GM10266 (cell line): ENCODE measurements at regions not wholly inside any gene's neighbourhood (a gene's known extent, or its start where the extent isn't known, plus 50 kb on each side); places are given as distances from the start of the nearest gene placed in this dataset.

Experiments used
- DNase-seq: peaks from one replicate; pipeline ENCODE4 v3.0.0; 2012; ENCODE audit errors: extremely low spot score
- TF ChIP-seq, protein P1 (sequence below): IDR thresholded peaks from 2 replicates; pipeline ENCODE4 v1.5.1; 2012; ENCODE audit warnings: mild to moderate bottlenecking, low read depth; ENCODE audit not compliant: control insufficient read depth, insufficient read depth; ENCODE audit errors: missing control alignments

DNA sequence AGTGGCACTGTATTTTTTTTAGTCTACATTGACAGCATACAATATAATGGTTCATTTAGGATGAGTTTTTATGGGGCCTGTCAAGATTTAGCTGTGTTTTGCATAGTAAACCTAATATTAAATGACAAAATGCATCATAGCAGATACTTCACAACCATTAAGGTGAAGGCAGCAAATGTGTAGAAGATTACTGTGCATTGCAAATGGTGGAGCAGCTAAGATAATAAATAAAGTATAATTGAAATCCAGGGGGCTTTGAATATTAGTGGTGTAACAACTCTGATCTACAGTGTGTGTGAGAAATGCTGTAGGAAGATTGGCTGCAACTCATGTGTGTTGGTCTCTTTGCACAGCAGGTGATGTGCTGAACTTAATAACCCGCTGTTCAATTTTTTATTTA lies 801.9 kb upstream of the CITED2 start:
- TF ChIP-seq, protein P1, sequence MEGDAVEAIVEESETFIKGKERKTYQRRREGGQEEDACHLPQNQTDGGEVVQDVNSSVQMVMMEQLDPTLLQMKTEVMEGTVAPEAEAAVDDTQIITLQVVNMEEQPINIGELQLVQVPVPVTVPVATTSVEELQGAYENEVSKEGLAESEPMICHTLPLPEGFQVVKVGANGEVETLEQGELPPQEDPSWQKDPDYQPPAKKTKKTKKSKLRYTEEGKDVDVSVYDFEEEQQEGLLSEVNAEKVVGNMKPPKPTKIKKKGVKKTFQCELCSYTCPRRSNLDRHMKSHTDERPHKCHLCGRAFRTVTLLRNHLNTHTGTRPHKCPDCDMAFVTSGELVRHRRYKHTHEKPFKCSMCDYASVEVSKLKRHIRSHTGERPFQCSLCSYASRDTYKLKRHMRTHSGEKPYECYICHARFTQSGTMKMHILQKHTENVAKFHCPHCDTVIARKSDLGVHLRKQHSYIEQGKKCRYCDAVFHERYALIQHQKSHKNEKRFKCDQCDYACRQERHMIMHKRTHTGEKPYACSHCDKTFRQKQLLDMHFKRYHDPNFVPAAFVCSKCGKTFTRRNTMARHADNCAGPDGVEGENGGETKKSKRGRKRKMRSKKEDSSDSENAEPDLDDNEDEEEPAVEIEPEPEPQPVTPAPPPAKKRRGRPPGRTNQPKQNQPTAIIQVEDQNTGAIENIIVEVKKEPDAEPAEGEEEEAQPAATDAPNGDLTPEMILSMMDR, result no peak
- DNase-seq, result no peak

DNA sequence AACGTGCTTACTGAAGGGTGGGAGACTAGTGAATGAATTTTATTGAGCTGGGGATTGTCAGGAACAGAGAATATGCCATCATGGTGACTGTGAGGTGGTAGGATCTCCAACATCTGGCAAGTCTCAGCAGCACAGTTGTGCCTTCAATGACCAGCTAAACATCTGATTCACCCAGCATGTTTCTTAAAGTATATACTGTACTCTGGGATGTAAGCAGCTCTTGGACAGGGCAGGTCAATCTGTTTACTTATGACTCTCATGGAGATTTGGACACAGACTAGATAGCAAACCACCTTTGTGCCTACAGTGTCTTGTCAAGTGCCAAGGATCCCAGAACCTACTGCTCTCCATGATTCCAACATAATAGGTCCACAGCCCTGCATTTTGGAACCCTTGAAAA lies 801.0 kb upstream of the CITED2 start:
- no peak for DNase-seq
- TF ChIP-seq, protein P1, result no peak

DNA sequence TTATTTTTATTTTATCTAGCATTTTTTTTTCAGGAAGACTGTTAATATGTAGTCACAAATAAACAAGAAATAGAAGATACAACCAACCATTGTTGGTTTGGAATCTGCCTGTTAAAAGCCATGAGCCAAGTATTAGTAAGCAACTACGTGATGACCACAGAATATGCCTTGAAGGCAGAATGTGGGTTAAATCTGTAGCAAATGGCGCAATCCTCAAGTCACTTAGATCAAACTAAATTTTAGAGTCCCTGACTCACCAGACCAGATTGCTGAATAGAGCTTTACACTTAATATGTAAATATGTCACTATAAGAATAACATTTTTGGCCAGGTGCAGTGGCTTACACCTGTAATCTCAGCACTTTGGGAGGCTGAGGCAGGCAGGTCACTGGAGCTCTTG lies 800.1 kb upstream of the CITED2 start:
- DNase-seq, result no peak
- TF ChIP-seq, protein P1, result no peak

DNA sequence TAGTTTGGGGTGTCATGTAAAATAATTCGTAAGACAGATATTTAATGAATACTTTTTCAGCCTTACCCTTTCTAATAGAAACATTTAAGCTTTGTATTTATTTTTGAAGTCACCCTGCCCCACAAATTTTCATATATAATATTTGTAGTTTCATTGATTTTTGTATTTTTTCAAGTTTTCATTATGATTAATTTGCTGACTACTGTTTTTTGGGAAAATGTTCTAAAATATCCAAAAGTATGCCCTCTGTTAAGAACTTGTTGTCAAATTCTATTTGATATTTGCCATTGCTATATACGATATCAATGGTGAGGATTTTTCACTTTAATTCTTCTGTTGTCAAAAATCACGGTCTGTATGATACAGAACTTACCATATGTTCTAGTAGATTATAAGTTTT lies 793.9 kb upstream of the CITED2 start:
- TF ChIP-seq, protein P1, result no peak
- no peak for DNase-seq

DNA sequence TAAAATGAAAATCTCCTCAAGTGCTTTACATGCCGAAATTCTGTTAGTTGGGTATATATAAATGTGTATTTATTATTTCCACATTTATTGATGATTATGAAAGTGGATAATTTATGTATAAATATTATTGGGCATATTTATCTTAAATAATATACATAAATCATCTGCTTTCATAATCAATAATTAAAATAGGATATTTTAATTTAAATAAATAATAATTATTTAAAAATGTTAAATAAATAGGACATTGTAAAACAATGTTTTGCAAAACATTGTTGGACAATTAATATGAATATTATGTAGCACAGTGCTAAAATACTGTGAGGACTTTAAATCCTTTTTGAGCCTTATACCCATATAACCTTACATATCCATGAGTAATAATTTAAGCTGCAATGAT lies 786.5 kb upstream of the CITED2 start:
- TF ChIP-seq, protein P1, result no peak
- DNase-seq, result no peak

DNA sequence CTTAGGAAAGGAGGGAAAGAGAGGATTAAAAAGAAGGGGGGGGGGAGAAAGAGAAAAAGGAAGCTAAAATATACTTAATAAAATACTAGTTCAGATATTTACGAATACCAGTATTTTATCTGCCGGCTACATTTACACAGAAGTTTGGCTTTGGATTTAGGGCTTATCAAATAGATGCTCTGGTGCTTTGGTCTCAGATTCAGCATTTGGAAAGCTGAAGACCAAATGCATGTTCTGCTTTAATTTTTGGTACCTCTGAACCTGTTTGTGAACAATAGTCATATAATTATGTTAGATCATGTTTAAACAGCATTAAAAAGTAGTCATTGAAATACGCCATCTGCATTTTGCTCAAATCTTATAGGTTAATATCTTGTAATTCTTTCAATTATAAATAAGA lies 786.0 kb upstream of the CITED2 start:
- DNase-seq, result no peak
- TF ChIP-seq, protein P1, result no peak

DNA sequence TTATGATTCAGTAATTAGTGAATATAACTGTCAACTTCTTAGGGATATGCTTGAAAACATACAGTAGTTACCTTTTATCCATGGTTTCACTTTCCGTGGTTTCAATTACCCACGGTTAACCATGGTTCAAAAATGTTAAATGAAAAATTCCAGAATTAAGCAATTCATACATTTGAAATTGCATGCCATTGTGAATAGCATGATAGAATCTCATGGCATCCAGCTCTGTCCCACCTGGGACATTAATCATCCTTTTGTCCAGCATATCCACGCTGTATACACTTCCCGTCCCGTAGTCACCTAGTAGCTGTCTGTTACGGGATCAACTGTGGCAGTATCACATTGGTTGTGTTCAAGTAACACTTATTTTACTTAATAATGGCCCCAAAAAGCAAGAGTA lies 781.7 kb upstream of the CITED2 start:
- TF ChIP-seq, protein P1, result no peak
- DNase-seq, result no peak
